Stimulated activated effector memory CD8-positive, alpha-beta T cell treated with anti-CD3 and anti-CD28 coated beads, Interleukin-12 subunit alpha, Interleukin-12 subunit beta, amount 100 ng/mL, for 72 hours (primary cell): ENCODE measurements at regions not wholly inside any gene's neighbourhood (a gene's known extent, or its start where the extent isn't known, plus 50 kb on each side); places are given as distances from the start of the nearest gene placed in this dataset.

ENCODE experiments used
- ATAC-seq: fragments of 150-1000 bp; cut with Tn5 transposase; 2 replicates; pipeline ENCODE4 v1.10.0; 2021
- DNase-seq, 2 donors: peaks; one replicate each; pipeline ENCODE4 v3.0.0; 2021 to 2022; ENCODE audit warnings: low spot score in 2 of 2
- H3K27ac Mint-ChIP-seq: one replicate; pipeline ENCODE4 v1.8.0; 2022; ENCODE audit warnings: mild to moderate bottlenecking, mixed read lengths
- H3K36me3 Mint-ChIP-seq: one replicate; pipeline ENCODE4 v1.8.0; 2022; ENCODE audit warnings: mild to moderate bottlenecking, mixed read lengths
- H3K4me1 Mint-ChIP-seq: one replicate; pipeline ENCODE4 v1.8.0; 2022; ENCODE audit warnings: mixed read lengths
- H3K4me3 Mint-ChIP-seq: one replicate; pipeline ENCODE4 v1.8.0; 2022; ENCODE audit warnings: mild to moderate bottlenecking, mixed read lengths
- H3K9me3 Mint-ChIP-seq: one replicate; pipeline ENCODE4 v1.8.0; 2022; ENCODE audit warnings: mixed read lengths

DNA sequence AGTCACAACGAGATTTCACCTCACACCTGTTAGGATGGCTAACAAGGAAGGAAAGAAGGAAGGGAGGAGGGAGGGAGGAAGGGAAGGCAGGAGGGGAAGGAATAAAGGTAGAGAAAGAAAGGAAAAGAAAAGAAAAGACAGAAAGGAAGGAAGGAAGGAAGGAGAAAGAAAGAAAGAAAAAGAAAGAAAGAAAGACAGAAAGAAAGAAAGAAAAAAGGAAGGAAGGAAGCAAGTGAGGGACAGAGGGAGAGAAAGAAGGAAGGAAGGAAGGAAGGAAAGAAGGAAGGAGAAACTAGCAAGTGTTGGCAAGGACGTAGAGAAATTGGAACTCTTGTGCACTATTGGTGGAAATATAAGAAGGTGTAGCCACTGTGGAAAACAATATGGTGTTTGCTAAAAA, 52.2 kb downstream of the CCDC185 start:
- no peak for DNase-seq
- no peak overlapping the region for H3K27ac Mint-ChIP-seq
- no peaks in the 10 kb centered on the region for H3K36me3 Mint-ChIP-seq
- peaks cover 10% of the 10 kb centered on the region for H3K9me3 Mint-ChIP-seq
- no peak overlapping the region for H3K4me3 Mint-ChIP-seq
- ATAC-seq: no peak
- H3K4me1 Mint-ChIP-seq: no peaks in the 10 kb centered on the region

- Mint-ChIP-seq H3K27ac (no peak overlapping the region), H3K4me3 (no peak overlapping the region), H3K36me3 (no peaks in the 10 kb centered on the region), H3K4me1 (no peaks in the 10 kb centered on the region), H3K9me3 (no peaks in the 10 kb centered on the region)
- DNase-seq (no peak), ATAC-seq (no peak)
These were observed 60.7 kb downstream of the CCDC185 start for GRCh38 chr1:223453902-223454301.

DNA sequence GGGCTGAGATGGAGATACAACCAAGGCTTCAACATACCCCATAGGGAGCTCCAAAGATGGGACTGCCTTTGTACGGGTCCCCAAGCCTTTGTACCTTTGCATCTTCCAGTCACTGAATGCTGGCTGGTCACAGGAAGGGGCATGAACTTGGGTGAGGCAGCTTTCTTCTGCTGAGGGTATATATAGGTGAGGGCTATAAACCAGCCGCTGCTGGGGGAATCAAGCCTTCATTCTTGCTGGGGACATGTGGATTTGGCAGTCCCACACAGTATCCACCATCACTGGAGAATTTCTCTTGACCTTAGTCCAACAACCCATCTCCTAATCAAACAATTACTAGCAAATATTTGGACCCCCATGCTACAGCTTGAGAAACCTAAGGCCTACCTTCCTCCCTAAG, 61.7 kb downstream of the CCDC185 start:
- no peaks in the 10 kb centered on the region for H3K4me1 Mint-ChIP-seq
- no peak overlapping the region for H3K27ac Mint-ChIP-seq
- no peaks in the 10 kb centered on the region for H3K36me3 Mint-ChIP-seq
- no peak overlapping the region for H3K4me3 Mint-ChIP-seq
- H3K9me3 Mint-ChIP-seq: no peaks in the 10 kb centered on the region
- ATAC-seq: no peak
- DNase-seq: no peak

GRCh38 chr1:223455470-223455869, 62.3 kb downstream of the CCDC185 start:
- Mint-ChIP-seq H3K9me3 (no peaks in the 10 kb centered on the region), H3K27ac (no peak overlapping the region), H3K4me3 (no peak overlapping the region), H3K36me3 (no peaks in the 10 kb centered on the region), H3K4me1 (no peaks in the 10 kb centered on the region)
- DNase-seq (no peak), ATAC-seq (peak; percentile 21)

GRCh38 chr1:223456747-223457146, 63.5 kb downstream of the CCDC185 start:
- no peaks in the 10 kb centered on the region for H3K36me3 Mint-ChIP-seq
- H3K4me3 Mint-ChIP-seq: no peak overlapping the region
- H3K4me1 Mint-ChIP-seq: no peaks in the 10 kb centered on the region
- DNase-seq (no peak), ATAC-seq (no peak)
- H3K9me3 Mint-ChIP-seq: no peaks in the 10 kb centered on the region
- no peak overlapping the region for H3K27ac Mint-ChIP-seq

- no peak overlapping the region for H3K27ac Mint-ChIP-seq
- no peak overlapping the region for H3K4me3 Mint-ChIP-seq
- ATAC-seq: no peak
These were observed 67.5 kb downstream of the CCDC185 start for GRCh38 chr1:223460566-223461189.

DNA sequence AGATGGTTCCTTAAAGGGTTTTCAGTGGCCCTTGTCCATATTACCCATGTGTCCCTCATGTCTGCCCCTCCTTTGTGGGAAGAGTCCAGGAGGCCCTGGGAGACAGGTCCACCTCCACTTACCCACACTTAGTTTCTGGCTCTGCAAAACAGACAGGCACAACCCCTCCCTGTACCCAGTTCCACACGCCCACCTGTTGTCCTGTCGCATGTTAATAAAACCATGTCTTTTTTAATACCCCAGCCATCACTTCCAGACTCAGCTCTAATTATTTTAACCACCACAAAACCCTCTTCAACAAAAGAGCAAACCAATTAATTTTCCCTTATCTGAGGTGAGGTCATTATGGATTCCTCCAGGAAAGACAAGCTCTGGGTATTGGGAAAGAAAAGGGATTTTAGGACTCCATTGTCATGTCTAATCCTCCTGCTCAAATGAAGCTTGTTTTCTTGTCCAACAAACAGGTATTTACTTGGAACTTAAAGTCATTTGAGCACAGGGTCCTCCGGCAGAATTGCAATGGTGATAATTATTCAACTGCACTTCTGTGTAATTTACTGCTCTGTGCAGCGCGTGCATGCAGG, 68.9 kb downstream of the CCDC185 start:
- ATAC-seq: no peak
- peak in 1 of 2 donors; percentile 8 for DNase-seq
- H3K27ac Mint-ChIP-seq: no peak overlapping the region
- H3K4me3 Mint-ChIP-seq: no peak overlapping the region
- no peaks in the 10 kb centered on the region for H3K9me3 Mint-ChIP-seq
- no peaks in the 10 kb centered on the region for H3K4me1 Mint-ChIP-seq
- no peaks in the 10 kb centered on the region for H3K36me3 Mint-ChIP-seq

More at GRCh38 chr1:223460566-223461189, 67.5 kb downstream of the CCDC185 start:
- no peaks in the 10 kb centered on the region for H3K36me3 Mint-ChIP-seq
- no peaks in the 10 kb centered on the region for H3K4me1 Mint-ChIP-seq
- DNase-seq: no peak
- H3K9me3 Mint-ChIP-seq: no peaks in the 10 kb centered on the region

DNA sequence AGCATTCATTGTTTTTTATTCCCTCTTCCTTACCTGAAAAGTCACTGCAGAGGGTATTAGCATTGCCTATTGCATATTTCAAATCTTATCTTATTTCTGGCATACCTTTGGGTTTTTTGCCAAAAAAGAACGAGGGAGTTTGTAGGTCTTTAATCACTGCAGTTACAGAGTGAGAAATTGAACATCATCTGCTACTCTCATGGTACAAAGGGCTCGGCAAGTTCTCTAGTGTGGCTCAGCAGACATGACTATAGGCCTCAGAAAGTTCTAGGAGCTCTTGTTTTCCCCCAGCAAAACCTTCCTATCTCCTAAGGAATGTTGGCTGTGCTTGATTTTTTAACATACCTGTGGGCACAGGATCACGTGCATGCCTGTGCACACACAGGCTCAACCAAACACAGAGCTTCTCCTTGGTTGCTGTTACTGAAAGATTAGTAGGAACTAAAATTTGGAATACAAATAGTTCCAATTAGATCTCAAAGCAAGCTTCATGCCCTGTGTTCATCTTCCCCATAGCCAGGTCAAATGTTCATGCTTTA, 69.7 kb downstream of the CCDC185 start:
- H3K27ac Mint-ChIP-seq: no peak overlapping the region
- no peaks in the 10 kb centered on the region for H3K4me1 Mint-ChIP-seq
- H3K4me3 Mint-ChIP-seq: no peak overlapping the region
- H3K36me3 Mint-ChIP-seq: no peaks in the 10 kb centered on the region
- ATAC-seq (no peak), DNase-seq (peak in 1 of 2 donors; percentile 6)
- H3K9me3 Mint-ChIP-seq: no peaks in the 10 kb centered on the region

GRCh38 chr1:223466151-223466550, 72.9 kb downstream of the CCDC185 start:
- H3K9me3 Mint-ChIP-seq: no peaks in the 10 kb centered on the region
- no peak for DNase-seq
- H3K36me3 Mint-ChIP-seq: no peaks in the 10 kb centered on the region
- ATAC-seq: no peak
- no peak overlapping the region for H3K4me3 Mint-ChIP-seq
- H3K4me1 Mint-ChIP-seq: no peaks in the 10 kb centered on the region
- no peak overlapping the region for H3K27ac Mint-ChIP-seq

GRCh38 chr1:223471566-223471965, 78.4 kb downstream of the CCDC185 start:
- ATAC-seq: no peak
- no peaks in the 10 kb centered on the region for H3K36me3 Mint-ChIP-seq
- H3K27ac Mint-ChIP-seq: no peak overlapping the region
- H3K4me3 Mint-ChIP-seq: no peak overlapping the region
- no peak for DNase-seq
- no peaks in the 10 kb centered on the region for H3K4me1 Mint-ChIP-seq
- no peaks in the 10 kb centered on the region for H3K9me3 Mint-ChIP-seq

- no peak overlapping the region for H3K27ac Mint-ChIP-seq
- no peak for DNase-seq
- no peak for ATAC-seq
- H3K9me3 Mint-ChIP-seq: no peaks in the 10 kb centered on the region
- H3K36me3 Mint-ChIP-seq: no peaks in the 10 kb centered on the region
- H3K4me3 Mint-ChIP-seq: no peak overlapping the region
- H3K4me1 Mint-ChIP-seq: no peaks in the 10 kb centered on the region
These were observed 78.8 kb downstream of the CCDC185 start for GRCh38 chr1:223472057-223472456.

DNA sequence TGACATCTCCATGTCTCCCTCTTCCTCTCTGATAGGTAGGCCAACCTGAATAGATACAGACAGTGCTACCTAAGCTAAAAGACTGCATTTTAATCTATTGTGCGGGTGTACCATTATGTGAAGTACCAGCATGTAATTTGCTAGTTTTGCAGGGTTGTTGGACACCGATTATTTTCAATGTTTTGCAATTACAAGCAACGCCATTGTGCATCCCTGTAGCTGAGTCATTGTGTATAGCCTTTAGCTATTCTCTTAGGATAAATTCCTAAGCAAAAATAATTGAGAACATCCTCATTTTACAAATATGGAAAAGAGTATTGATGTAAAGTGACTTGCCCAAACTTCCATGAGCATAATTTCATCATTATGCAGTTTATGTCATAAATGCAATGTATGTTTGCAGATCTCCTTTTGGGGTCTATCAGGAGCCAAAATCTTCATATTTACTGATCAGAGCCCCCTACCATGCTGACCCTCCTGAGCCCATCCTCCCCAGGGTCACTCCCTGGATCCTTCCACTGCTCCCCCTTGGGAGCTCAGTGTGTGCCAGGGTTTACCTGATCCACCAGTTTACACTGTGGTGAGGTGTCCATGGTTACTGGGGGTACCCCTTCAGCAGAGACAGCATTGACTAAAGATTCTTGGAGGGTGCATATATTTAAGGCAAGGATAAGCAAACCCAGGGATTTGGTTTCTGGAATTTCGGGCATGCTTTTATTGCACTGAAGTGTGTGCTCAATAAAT, 80.6 kb downstream of the CCDC185 start:
- Mint-ChIP-seq H3K4me3 (no peak overlapping the region), H3K4me1 (peaks cover 6% of the 10 kb centered on the region), H3K36me3 (no peaks in the 10 kb centered on the region), H3K27ac (no peak overlapping the region), H3K9me3 (no peaks in the 10 kb centered on the region)
- ATAC-seq (no peak), DNase-seq (no peak)

DNA sequence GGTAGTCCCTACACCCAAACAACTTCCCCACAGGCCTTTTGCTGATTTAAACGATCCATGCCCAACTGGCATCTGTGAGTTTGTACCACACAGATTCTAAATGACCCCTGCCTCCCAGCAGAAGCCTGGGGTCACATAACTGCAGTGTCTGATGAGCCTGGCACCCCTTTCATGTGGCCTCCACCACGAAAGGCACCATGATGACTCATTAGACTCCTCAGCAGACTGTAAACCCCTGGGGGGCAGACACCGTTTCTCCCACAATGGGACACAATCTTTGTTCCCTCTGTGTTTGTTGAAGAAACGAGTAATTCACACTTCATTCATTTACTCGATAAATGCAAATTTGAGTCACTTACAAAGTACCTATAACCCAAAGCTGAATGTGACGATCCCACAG, 81.6 kb downstream of the CCDC185 start:
- no peak for DNase-seq
- Mint-ChIP-seq H3K36me3 (no peaks in the 10 kb centered on the region), H3K27ac (no peak overlapping the region), H3K4me3 (no peak overlapping the region), H3K9me3 (no peaks in the 10 kb centered on the region), H3K4me1 (peaks cover 6% of the 10 kb centered on the region)
- ATAC-seq: no peak

GRCh38 chr1:223477456-223477855, 84.2 kb downstream of the CCDC185 start:
- ATAC-seq: no peak
- Mint-ChIP-seq H3K36me3 (no peaks in the 10 kb centered on the region), H3K27ac (peak overlapping the region; percentile 2), H3K4me1 (peaks cover 6% of the 10 kb centered on the region), H3K4me3 (no peak overlapping the region), H3K9me3 (no peaks in the 10 kb centered on the region)
- no peak for DNase-seq

DNA sequence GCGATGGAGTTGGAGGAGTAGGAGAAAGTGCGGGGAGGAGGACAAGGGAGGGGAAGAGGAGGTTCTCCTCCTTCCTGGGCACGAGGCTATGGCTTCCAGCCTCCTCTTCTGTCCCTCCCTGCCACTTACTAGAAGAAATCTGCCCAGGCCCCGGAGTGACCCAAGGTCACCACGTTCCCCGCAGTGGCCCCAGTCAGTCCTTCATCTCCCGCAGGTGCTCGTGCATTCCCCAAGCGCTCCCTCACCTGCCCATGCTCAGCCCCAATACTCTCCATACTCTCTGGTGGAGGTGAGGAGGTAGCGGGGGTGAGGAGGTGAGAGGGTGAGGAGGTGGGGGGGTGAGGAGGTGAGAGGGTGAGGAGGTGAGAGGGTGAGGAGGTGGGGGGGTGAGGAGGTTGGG, 85.4 kb downstream of the CCDC185 start:
- Mint-ChIP-seq H3K27ac (no peak overlapping the region), H3K4me1 (peaks cover 6% of the 10 kb centered on the region), H3K4me3 (no peak overlapping the region), H3K36me3 (no peaks in the 10 kb centered on the region), H3K9me3 (no peaks in the 10 kb centered on the region)
- ATAC-seq: no peak
- no peak for DNase-seq

GRCh38 chr1:223479261-223479660, 86.0 kb downstream of the CCDC185 start:
- H3K36me3 Mint-ChIP-seq: no peaks in the 10 kb centered on the region

More at GRCh38 chr1:223479261-223479660, 86.0 kb downstream of the CCDC185 start:
- H3K27ac Mint-ChIP-seq: no peak overlapping the region
- no peak overlapping the region for H3K4me3 Mint-ChIP-seq
- ATAC-seq (no peak), DNase-seq (no peak)
- no peaks in the 10 kb centered on the region for H3K9me3 Mint-ChIP-seq
- peaks cover 6% of the 10 kb centered on the region for H3K4me1 Mint-ChIP-seq
